Sigmoid colon (tissue), 6 donors: ENCODE measurements at regions not wholly inside any gene's neighbourhood (a gene's known extent, or its start where the extent isn't known, plus 50 kb on each side); places are given as distances from the start of the nearest gene placed in this dataset.

ENCODE experiments used
- DNase-seq: peaks from one replicate; pipeline ENCODE4 v3.0.0-alpha.2; 2019
- H3K27ac ChIP-seq, 4 donors: fragments of 200-600 bp; sonication (generic); one replicate each; pipeline ENCODE4 v1.5.1; 2016 to 2019; ENCODE audit warnings: mild to moderate bottlenecking in 1 of 4
- H3K27me3 ChIP-seq, 3 donors: fragments of 200-600 bp; sonication (generic); one replicate each; pipeline ENCODE4 v1.5.1; 2019; ENCODE audit warnings: mild to moderate bottlenecking in 1 of 3
- H3K36me3 ChIP-seq, 4 donors: fragments of 200-600 bp; sonication (generic); one replicate each; pipeline ENCODE4 v1.5.1; 2016 to 2019
- H3K4me1 ChIP-seq, 4 donors: fragments of 200-600 bp; sonication (generic); one replicate each; pipeline ENCODE4 v1.5.1; 2017 to 2019
- H3K4me3 ChIP-seq, 4 donors: fragments of 200-600 bp; sonication (generic); one replicate each; pipeline ENCODE4 v1.5.1; 2017 to 2019; ENCODE audit warnings: mild to moderate bottlenecking in 2 of 4, moderate library complexity in 1 of 4
- H3K9me3 ChIP-seq, 4 donors: fragments of 200-600 bp in 3 of 4; sonication (generic) in 3 of 4; one replicate each; pipeline versions ENCODE4 v1.5.1 to v1.6.1; 2013 to 2019
- EP300 ChIP-seq, 4 donors: sonication (generic); formaldehyde crosslinking; IDR thresholded peaks; one replicate each; pipeline ENCODE4 v1.6.1; 2017; ENCODE audit warnings: antibody characterized with exemption in 4 of 4
- POLR2A ChIP-seq, 2 donors: fragments of 450-650 bp; IDR thresholded peaks; one replicate each; pipeline ENCODE4 v1.6.1; 2016; ENCODE audit warnings: antibody characterized with exemption in 2 of 2, mild to moderate bottlenecking in 2 of 2, moderate library complexity in 2 of 2
- POLR2AphosphoS5 ChIP-seq, 4 donors: sonication (generic); formaldehyde crosslinking; IDR thresholded peaks; one replicate each; pipeline ENCODE4 v1.6.1; 2017; ENCODE audit warnings: antibody characterized with exemption in 4 of 4
- WGBS, 2 donors: extraction: QIAGEN DNeasy Blood & Tissue Kit; methylation state at CpG; one replicate each; pipeline ENCODE4 v1.1.7; 2013; 5-methylcytosine and 5-hydroxymethylcytosine counted together
- intact Hi-C: fragments of 100-400 bp; cut with DNase I; formaldehyde crosslinking; loops from one replicate; pipeline ENCODE4 v1.15.1; 2023
- TF ChIP-seq, protein P1 (sequence below), 4 experiments: fragments of 450-650 bp in 3 of 4; fragments of 200-600 bp in 1 of 4; IDR thresholded peaks; one replicate each; pipeline ENCODE4 v1.5.1; 2016 to 2019; ENCODE audit warnings: antibody characterized with exemption in 4 of 4, mild to moderate bottlenecking in 3 of 4, moderate library complexity in 2 of 4
- donor health status: healthy with polysubstance abuse.
- donor health status: healthy.

DNA sequence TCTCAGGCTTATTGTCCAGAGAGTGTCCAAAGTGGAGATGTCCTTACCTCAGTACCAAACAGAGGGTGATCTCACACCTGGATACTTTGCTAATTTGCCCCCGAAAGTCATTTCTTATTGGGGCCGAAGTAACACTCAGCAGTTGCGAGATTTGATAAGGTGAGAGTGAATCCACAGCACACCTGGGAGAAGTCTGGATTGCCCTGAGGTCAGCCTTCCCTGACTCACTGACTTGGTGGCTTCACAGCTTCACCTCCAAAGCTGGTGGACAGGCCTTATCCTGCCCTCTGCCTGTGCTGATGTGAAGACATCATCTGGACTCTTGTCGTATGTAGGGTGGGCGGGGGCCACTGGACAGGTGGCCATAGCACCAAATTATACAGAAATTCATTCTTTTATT lies 101.9 kb upstream of the ARMC2 start:
- intact Hi-C loops = loop anchor here (5.0 kb wide), 1 partner anchor 36 kb away; no protein-coding TSS in a partner anchor
- WGBS, 2 donors = 75 to 99% methylated on average over 5 of the region's 5 CpGs
- H3K36me3 ChIP-seq = no peaks in the 10 kb centered on the region
- H3K27me3 ChIP-seq = no peaks in the 10 kb centered on the region
- no peak for DNase-seq
- H3K4me3 ChIP-seq = no peak overlapping the region
- H3K4me1 ChIP-seq = peaks cover 0 to 54% (median 39%) of the 10 kb centered on the region in 4 donors
- H3K27ac ChIP-seq = peak overlapping the region in 3 of 4 donors; percentile 59 to 74 (median 60)
- TF ChIP-seq POLR2A (IDR thresholded peaks at IDR 0.05) (no peak), EP300 (IDR thresholded peaks at IDR 0.05) (no peak), POLR2AphosphoS5 (IDR thresholded peaks at IDR 0.05) (no peak)
- TF ChIP-seq, protein P1, sequence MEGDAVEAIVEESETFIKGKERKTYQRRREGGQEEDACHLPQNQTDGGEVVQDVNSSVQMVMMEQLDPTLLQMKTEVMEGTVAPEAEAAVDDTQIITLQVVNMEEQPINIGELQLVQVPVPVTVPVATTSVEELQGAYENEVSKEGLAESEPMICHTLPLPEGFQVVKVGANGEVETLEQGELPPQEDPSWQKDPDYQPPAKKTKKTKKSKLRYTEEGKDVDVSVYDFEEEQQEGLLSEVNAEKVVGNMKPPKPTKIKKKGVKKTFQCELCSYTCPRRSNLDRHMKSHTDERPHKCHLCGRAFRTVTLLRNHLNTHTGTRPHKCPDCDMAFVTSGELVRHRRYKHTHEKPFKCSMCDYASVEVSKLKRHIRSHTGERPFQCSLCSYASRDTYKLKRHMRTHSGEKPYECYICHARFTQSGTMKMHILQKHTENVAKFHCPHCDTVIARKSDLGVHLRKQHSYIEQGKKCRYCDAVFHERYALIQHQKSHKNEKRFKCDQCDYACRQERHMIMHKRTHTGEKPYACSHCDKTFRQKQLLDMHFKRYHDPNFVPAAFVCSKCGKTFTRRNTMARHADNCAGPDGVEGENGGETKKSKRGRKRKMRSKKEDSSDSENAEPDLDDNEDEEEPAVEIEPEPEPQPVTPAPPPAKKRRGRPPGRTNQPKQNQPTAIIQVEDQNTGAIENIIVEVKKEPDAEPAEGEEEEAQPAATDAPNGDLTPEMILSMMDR (IDR thresholded peaks at IDR 0.05) = no peak
- no peaks in the 10 kb centered on the region for H3K9me3 ChIP-seq

DNA sequence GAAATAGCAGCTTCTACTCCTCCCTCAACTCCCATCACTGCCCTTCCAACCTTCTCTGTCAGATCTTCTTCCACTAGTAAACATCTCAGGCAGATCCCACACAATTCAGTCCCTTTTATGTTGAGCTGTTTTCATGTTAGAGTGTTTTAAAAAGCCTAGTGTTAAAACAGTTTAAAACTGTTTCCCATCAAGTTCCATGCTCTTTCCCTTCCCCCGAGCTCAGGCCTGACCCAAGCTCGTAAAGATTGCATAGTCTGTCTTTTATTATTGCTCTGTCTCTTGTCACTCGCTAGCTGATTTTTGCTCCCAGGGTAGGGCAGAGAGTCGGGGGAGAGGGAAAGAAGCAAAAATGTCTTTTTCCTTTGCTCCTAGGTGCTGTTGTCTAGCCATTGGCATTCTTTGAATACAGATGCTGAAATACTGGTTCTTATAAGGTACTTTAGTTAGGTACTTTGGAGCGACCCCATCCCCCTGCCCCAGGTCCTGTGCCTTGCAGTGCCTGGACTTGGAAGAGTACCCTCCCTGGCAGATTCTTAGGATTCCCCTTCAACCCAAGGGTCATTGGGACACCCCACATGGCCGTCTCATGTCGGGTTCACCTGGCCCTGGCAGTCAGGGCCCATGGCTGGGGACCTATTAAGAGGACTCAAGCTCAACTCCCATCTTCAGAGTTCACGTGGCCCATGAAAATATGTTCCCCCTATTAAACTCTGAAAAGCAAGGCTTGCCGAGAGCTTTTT lies 101.2 kb upstream of the ARMC2 start:
- Histone ChIP-seq H3K4me1 (peaks cover 0 to 52% (median 37%) of the 10 kb centered on the region in 4 donors), H3K36me3 (no peaks in the 10 kb centered on the region), H3K27me3 (no peaks in the 10 kb centered on the region), H3K4me3 (no peak overlapping the region), H3K9me3 (no peaks in the 10 kb centered on the region), H3K27ac (peak overlapping the region in 3 of 4 donors; percentile 59 to 74 (median 60))
- intact Hi-C loops = loop anchor here (5.0 kb wide), 1 partner anchor 35 kb away; no protein-coding TSS in a partner anchor
- no peak for TF ChIP-seq EP300 (IDR thresholded peaks at IDR 0.05)
- TF ChIP-seq, protein P1 (IDR thresholded peaks at IDR 0.05) = no peak
- TF ChIP-seq POLR2AphosphoS5 (IDR thresholded peaks at IDR 0.05) = peak in 3 of 4 donors; percentile 30 to 68 (median 55)
- no peak for TF ChIP-seq POLR2A (IDR thresholded peaks at IDR 0.05)
- 66 to 84% methylated on average over 9 of the region's 9 CpGs for WGBS, 2 donors
- DNase-seq = no peak

DNA sequence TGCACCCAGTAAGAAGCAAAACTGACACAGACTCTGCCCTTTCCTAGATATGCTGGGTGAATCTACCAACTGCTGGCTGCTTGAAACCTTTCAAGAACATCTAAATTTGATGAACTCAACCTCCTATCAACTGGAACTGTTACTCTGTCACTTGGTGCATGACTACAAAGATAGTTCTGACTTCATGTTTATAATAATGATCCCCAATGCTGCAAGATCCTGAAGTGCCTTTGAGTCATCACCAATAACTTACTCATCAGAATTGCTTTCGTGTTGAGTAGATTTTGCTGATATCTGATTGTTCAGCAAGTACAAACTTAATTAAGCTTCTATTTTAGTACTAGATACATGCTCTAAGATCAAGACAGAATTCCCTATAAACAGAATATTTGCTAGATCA lies 100.2 kb upstream of the ARMC2 start:
- TF ChIP-seq EP300 (IDR thresholded peaks at IDR 0.05) (no peak), POLR2AphosphoS5 (IDR thresholded peaks at IDR 0.05) (no peak), POLR2A (IDR thresholded peaks at IDR 0.05) (no peak)
- TF ChIP-seq, protein P1 (IDR thresholded peaks at IDR 0.05) = no peak
- DNase-seq = no peak
- 79 to 93% methylated on average over 1 of the region's 1 CpG for WGBS, 2 donors
- Histone ChIP-seq H3K4me3 (no peak overlapping the region), H3K27ac (no peak overlapping the region), H3K36me3 (no peaks in the 10 kb centered on the region), H3K9me3 (no peaks in the 10 kb centered on the region), H3K27me3 (no peaks in the 10 kb centered on the region), H3K4me1 (peaks cover 0 to 60% (median 43%) of the 10 kb centered on the region in 4 donors)
- intact Hi-C loops = loop anchor here (5.0 kb wide), 1 partner anchor 34 kb away; no protein-coding TSS in a partner anchor

DNA sequence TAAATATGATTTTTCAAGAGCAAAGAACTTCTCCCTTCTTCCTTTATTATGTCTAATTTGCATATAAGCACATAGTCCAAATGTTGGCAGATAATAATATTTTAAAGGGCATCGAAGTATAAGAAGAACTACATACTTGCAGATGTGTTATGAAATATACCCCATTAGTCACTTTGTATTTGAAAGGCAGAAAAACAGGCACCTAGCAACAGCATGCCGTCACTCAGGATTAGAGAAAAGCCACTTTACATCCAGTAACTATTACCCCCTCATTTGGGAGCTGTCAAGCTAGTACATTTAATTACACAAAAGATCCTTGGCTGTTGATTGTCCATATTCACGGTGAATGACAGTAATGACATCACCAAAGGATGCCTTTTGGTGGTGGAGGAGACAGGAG lies 99.3 kb upstream of the ARMC2 start:
- H3K27me3 ChIP-seq = no peaks in the 10 kb centered on the region
- no peak for DNase-seq
- H3K4me3 ChIP-seq = no peak overlapping the region
- H3K27ac ChIP-seq = no peak overlapping the region
- H3K9me3 ChIP-seq = no peaks in the 10 kb centered on the region
- TF ChIP-seq POLR2A (IDR thresholded peaks at IDR 0.05) = no peak
- no peak for TF ChIP-seq POLR2AphosphoS5 (IDR thresholded peaks at IDR 0.05)
- TF ChIP-seq, protein P1 (IDR thresholded peaks at IDR 0.05) = no peak
- TF ChIP-seq EP300 (IDR thresholded peaks at IDR 0.05) = no peak
- peaks cover 0 to 54% (median 35%) of the 10 kb centered on the region in 4 donors for H3K4me1 ChIP-seq
- H3K36me3 ChIP-seq = no peaks in the 10 kb centered on the region
- intact Hi-C loops = loop anchor here (5.0 kb wide), 1 partner anchor 33 kb away; no protein-coding TSS in a partner anchor
- 89 to 90% methylated on average over 3 of the region's 3 CpGs for WGBS, 2 donors
